K562 (cell line): ENCODE measurements at regions not wholly inside any gene's neighbourhood (a gene's known extent, or its start where the extent isn't known, plus 50 kb on each side); places are given as distances from the start of the nearest gene placed in this dataset.

Experiments used
- CTCFL ChIP-seq: IDR thresholded peaks from 2 replicates; pipeline ENCODE4 v1.6.1; 2011; ENCODE audit warnings: borderline replicate concordance, low read depth, mild to moderate bottlenecking, moderate library complexity, low read length; ENCODE audit not compliant: insufficient read depth, poor library complexity, severe bottlenecking
- GTF2B ChIP-seq: IDR thresholded peaks from 2 replicates; pipeline ENCODE4 v1.6.1; 2011; ENCODE audit not compliant: insufficient read length; ENCODE audit errors: extremely low read depth
- MYC ChIP-seq, 2 experiments: fragments of 250-450 bp in 1 of 2; sonication (Bioruptor Pico) in 1 of 2; IDR thresholded peaks; 2 replicates each; pipeline versions ENCODE4 v1.5.1 to v1.6.1; 2012 to 2021; ENCODE audit warnings: low read depth in 2 of 2, borderline replicate concordance in 1 of 2, improper control_type of control experiment in 1 of 2, low read length in 1 of 2, mild to moderate bottlenecking in 1 of 2, moderate library complexity in 1 of 2
- SRSF3 ChIP-seq: fragments of 200-400 bp; formaldehyde crosslinking; IDR thresholded peaks from 2 replicates; pipeline ENCODE4 v1.6.1; 2016; ENCODE audit warnings: mild to moderate bottlenecking, low read length, moderate library complexity; ENCODE audit not compliant: insufficient read depth

GRCh38 chr3:42013691-42014457 lies 52.0 kb upstream of the ULK4 start (continued):
- TF ChIP-seq CTCFL (no peak), SRSF3 (0 out of 2 replicates have a peak, but pooled peaks have one; percentile 55), MYC (IDR thresholded peaks at IDR 0.05; ENCODE audit: low read depth, low read length) (peak; percentile 84), MYC (CRISPR knock-in tag; IDR thresholded peaks at IDR 0.05; ENCODE audit: borderline replicate concordance, low read depth) (no peak), GTF2B (no peak)
